ENCODE measurements at regions not wholly inside any gene's neighbourhood (a gene's known extent, or its start where the extent isn't known, plus 50 kb on each side); places are given as distances from the start of the nearest gene placed in this dataset.
"Not testable (repeated sequence)": the region's sequence is repeated elsewhere in the genome, so short reads cannot be mapped to it uniquely, and the experiment has no call there.

DNA sequence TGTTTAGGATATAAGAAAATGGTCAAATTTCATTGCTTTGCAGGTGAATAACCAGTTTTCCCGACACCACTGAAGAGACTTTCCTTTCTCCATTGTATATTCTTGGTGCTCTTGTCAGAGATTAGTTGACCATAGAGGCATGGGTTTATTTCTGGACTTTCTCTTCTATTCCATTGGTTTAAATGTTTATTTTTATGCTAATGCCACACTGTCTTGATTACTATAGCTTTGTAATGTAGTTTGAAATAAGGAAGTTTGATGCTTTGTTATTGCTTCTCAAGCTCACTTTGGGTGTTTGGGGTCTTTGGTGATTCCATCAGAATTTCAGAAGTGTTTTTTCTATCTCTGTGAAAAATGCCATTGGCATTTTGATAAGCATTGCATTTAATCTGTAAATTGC, 190.0 kb upstream of the SPRY2 start:
- Histone ChIP-seq H3K9me3 (ENCODE audit: control insufficient read depth, insufficient read depth, low read length) (no peaks in the 10 kb centered on the region), H3K27me3 (ENCODE audit: control insufficient read depth, insufficient read depth, low read length) (no peaks in the 10 kb centered on the region), H3K4me3 (ENCODE audit: low read depth, low read length) (no peak overlapping the region), H3K9ac (ENCODE audit: low read depth, low read length) (no peak overlapping the region), H3K4me1 (ENCODE audit: control insufficient read depth, insufficient read depth, low read length) (no peaks in the 10 kb centered on the region), H3K36me3 (ENCODE audit: control insufficient read depth, insufficient read depth, low read length) (no peaks in the 10 kb centered on the region)

DNA sequence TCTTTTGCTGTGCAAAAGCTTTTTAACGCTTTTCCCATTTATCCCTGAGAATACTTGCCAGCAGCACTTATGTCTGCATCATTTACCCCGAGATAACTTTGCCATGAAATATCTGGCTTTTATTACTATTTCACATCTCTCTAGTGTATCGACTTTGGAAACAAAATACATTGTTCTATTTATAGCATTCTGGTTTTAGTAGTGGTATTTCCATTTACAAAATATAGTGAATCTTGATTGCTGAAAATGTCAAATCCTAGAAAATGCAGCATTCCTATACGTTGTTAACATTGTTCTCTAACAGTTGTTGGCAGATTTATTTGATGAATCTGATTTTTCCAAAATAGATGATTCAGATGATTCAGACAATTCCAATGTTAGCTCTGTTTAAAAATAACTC, 189.3 kb upstream of the SPRY2 start:
- H3K4me3 ChIP-seq (ENCODE audit: low read depth, low read length): no peak overlapping the region
- no peak overlapping the region for H3K9ac ChIP-seq (ENCODE audit: low read depth, low read length)
- H3K4me1 ChIP-seq (ENCODE audit: control insufficient read depth, insufficient read depth, low read length): no peaks in the 10 kb centered on the region

DNA sequence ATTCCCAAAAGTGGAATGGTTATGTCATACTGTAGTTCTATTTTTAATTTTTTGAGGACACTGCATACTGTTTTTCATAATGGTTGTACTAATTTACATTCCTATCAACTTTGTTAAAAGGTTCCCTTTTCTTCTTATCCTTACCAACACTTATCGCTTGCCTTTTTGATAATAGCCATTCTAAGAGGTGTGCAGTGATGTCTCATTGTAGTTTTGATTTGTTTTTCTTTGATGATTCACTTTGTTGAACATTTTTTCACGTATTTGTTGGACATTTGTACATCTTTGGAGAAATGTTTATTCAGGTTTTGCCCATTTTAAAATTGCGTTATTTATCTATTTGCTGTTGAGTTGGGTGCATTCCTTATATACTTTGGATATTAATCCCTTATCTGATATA, 188.8 kb upstream of the SPRY2 start:
- Histone ChIP-seq H3K4me1 (ENCODE audit: control insufficient read depth, insufficient read depth, low read length) (no peaks in the 10 kb centered on the region), H3K9me3 (ENCODE audit: control insufficient read depth, insufficient read depth, low read length) (no peaks in the 10 kb centered on the region), H3K4me3 (ENCODE audit: low read depth, low read length) (no peak overlapping the region), H3K9ac (ENCODE audit: low read depth, low read length) (no peak overlapping the region), H3K36me3 (ENCODE audit: control insufficient read depth, insufficient read depth, low read length) (no peaks in the 10 kb centered on the region), H3K27me3 (ENCODE audit: control insufficient read depth, insufficient read depth, low read length) (no peaks in the 10 kb centered on the region)

More for the DNA sequence above, 189.3 kb upstream of the SPRY2 start:
- no peaks in the 10 kb centered on the region for H3K27me3 ChIP-seq (ENCODE audit: control insufficient read depth, insufficient read depth, low read length)
- H3K9me3 ChIP-seq (ENCODE audit: control insufficient read depth, insufficient read depth, low read length): no peaks in the 10 kb centered on the region
- no peaks in the 10 kb centered on the region for H3K36me3 ChIP-seq (ENCODE audit: control insufficient read depth, insufficient read depth, low read length)

DNA sequence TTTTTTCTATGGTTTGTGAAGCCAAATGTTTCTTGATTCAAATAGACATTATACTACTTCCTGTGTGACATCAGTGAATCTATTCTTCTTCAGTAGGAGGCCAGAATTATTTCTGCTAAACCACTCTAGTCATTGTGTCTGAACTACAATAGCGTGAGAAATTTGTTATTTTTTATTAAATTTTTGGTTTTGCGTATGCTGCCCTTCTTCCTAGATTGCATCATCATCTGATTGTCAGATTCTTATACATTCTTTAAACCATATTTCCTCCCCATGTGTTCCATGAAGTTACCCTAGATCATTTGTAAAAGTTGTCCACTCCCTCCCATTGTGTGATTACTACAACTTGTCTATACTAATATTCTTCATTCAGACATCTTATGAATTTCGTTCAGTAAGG, 187.8 kb upstream of the SPRY2 start:
- H3K4me1 ChIP-seq (ENCODE audit: control insufficient read depth, insufficient read depth, low read length): no peaks in the 10 kb centered on the region
- no peaks in the 10 kb centered on the region for H3K27me3 ChIP-seq (ENCODE audit: control insufficient read depth, insufficient read depth, low read length)
- H3K9ac ChIP-seq (ENCODE audit: low read depth, low read length): no peak overlapping the region
- H3K4me3 ChIP-seq (ENCODE audit: low read depth, low read length): no peak overlapping the region
- H3K9me3 ChIP-seq (ENCODE audit: control insufficient read depth, insufficient read depth, low read length): no peaks in the 10 kb centered on the region
- no peaks in the 10 kb centered on the region for H3K36me3 ChIP-seq (ENCODE audit: control insufficient read depth, insufficient read depth, low read length)

DNA sequence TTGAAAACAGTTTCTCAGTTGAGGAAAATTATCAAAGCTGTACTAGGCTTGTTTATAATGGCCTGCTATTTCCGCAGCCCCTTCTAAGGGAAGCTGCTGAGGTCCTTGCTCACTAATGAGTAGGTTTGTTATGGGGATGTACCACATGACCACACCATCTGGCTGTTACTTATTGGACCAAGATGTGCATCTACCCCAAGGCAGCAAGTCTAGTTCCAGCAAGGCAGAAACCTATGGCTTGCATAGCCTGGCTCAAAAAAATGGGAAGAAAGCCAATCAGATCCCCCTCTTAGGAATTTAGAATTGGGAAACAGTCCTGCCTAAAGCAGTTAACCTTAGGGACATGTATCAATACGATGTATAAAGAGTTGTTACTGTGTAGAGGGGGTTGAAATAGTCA, 186.5 kb upstream of the SPRY2 start:
- Histone ChIP-seq H3K27me3 (ENCODE audit: control insufficient read depth, insufficient read depth, low read length) (no peaks in the 10 kb centered on the region), H3K9me3 (ENCODE audit: control insufficient read depth, insufficient read depth, low read length) (no peaks in the 10 kb centered on the region), H3K4me3 (ENCODE audit: low read depth, low read length) (no peak overlapping the region), H3K36me3 (ENCODE audit: control insufficient read depth, insufficient read depth, low read length) (no peaks in the 10 kb centered on the region), H3K4me1 (ENCODE audit: control insufficient read depth, insufficient read depth, low read length) (no peaks in the 10 kb centered on the region), H3K9ac (ENCODE audit: low read depth, low read length) (no peak overlapping the region)

DNA sequence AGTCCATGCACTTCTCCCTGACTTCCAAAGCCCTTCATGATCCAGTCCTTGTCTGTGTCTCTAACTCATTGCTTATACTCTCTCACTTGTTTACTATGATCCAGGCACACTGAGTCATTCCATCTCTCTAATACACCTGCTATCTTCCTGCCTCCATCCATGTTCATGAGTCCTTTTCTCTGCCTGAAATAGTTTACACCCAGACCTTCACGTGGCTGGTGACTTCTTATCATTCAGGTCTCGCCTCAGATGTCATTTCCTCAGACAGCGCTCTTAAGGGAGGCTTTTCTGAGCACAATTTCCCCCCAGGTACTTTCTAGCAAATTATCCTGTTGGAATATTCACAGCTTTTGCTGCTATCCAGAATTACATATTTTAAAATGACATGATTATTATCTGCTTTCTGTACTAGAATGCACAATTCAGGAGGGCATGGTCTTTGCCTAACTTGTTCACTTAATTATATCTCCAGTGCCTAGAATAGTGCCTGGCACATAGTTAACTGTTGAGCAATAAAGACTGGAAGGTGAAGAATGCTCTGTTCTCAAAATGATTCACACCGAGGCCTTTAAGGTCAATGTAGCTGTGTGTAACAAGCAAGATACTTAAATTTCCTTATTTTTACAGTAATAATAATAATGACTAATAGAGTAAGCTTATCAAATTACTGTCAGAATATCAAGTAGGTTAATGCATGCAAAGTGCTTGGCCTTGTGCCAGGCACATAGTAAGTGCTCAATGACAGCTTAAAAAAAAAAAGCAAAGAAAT, 183.7 kb upstream of the SPRY2 start:
- no peak overlapping the region for H3K9ac ChIP-seq (ENCODE audit: low read depth, low read length)
- no peak overlapping the region for H3K4me3 ChIP-seq (ENCODE audit: low read depth, low read length)
- H3K27me3 ChIP-seq (ENCODE audit: control insufficient read depth, insufficient read depth, low read length): no peaks in the 10 kb centered on the region
- no peaks in the 10 kb centered on the region for H3K36me3 ChIP-seq (ENCODE audit: control insufficient read depth, insufficient read depth, low read length)
- H3K4me1 ChIP-seq (ENCODE audit: control insufficient read depth, insufficient read depth, low read length): no peaks in the 10 kb centered on the region
- H3K9me3 ChIP-seq (ENCODE audit: control insufficient read depth, insufficient read depth, low read length): no peaks in the 10 kb centered on the region

DNA sequence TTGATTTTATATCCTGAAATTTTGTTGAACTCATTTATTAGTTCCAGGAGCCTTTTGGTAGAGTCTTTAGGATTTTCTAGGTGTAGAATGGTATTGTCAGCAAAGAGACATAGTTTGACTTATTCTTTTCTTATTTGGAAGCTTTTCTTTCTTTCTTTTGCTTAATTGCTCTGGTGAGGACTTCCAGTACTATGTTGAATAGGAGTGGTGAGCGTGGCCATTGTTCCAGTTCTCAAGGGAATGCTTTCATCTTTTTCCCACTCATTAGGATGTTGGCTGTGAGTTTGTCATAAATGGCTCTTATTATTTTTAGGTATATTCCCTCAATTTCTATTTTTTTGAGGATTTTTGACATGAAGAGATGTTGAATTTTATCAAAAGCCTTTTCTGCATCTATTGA, 182.2 kb upstream of the SPRY2 start:
- H3K27me3 ChIP-seq (ENCODE audit: control insufficient read depth, insufficient read depth, low read length): no peaks in the 10 kb centered on the region
- H3K9me3 ChIP-seq (ENCODE audit: control insufficient read depth, insufficient read depth, low read length): no peaks in the 10 kb centered on the region
- H3K4me3 ChIP-seq (ENCODE audit: low read depth, low read length): no peak overlapping the region
- H3K4me1 ChIP-seq (ENCODE audit: control insufficient read depth, insufficient read depth, low read length): no peaks in the 10 kb centered on the region
- H3K9ac ChIP-seq (ENCODE audit: low read depth, low read length): no peak overlapping the region
- no peaks in the 10 kb centered on the region for H3K36me3 ChIP-seq (ENCODE audit: control insufficient read depth, insufficient read depth, low read length)

DNA sequence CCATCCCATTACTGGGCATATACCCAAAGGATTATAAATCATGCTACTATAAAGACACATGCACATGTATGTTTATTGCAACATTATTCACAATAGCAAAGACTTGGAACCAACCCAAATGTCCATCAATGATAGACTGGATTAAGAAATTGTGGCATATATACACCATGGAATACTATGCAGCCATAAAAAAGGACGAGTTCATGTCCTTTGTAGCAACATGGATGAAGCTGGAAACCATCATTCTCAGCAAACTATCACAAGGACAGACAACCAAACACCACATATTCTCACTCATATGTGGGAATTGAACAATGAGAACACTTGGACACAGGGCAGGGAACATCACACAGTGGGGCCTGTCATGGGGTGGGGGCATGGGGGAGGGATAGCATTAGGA, 181.5 kb upstream of the SPRY2 start:
- not testable (repeated sequence) for H3K9me3 ChIP-seq (ENCODE audit: control insufficient read depth, insufficient read depth, low read length); H3K4me3 ChIP-seq (ENCODE audit: low read depth, low read length); H3K36me3 ChIP-seq (ENCODE audit: control insufficient read depth, insufficient read depth, low read length); H3K27me3 ChIP-seq (ENCODE audit: control insufficient read depth, insufficient read depth, low read length); H3K4me1 ChIP-seq (ENCODE audit: control insufficient read depth, insufficient read depth, low read length); H3K9ac ChIP-seq (ENCODE audit: low read depth, low read length)

DNA sequence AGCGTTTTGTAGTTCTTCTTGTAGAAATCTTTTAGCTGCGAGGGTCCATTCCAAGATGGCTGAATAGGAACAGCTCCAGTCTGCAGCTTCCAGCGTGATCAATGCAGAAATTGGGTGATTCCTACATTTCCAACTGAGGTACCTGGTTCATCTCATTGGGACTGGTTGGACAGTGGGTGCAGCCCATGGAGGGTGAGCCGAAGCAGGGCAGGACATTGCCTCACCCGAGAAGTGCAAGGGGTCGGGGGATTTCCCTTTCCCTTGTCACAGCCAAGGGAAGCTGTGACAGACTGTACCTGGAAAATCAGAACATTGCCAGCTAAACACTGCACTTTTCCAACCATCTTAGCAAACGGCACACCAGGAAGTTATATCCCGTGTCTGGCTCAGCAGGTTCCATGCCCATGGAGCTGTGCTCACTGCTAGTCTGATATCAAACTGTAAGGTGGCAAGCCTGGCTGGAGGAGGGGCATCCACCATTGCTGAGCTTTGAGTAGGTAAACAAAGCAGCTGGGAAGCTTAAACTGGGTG, 176.0 kb upstream of the SPRY2 start:
- peaks cover 2% of the 10 kb centered on the region for H3K9me3 ChIP-seq (ENCODE audit: control insufficient read depth, insufficient read depth, low read length)
- no peaks in the 10 kb centered on the region for H3K36me3 ChIP-seq (ENCODE audit: control insufficient read depth, insufficient read depth, low read length)
- no peaks in the 10 kb centered on the region for H3K4me1 ChIP-seq (ENCODE audit: control insufficient read depth, insufficient read depth, low read length)
- no peak overlapping the region for H3K4me3 ChIP-seq (ENCODE audit: low read depth, low read length)
- H3K27me3 ChIP-seq (ENCODE audit: control insufficient read depth, insufficient read depth, low read length): no peaks in the 10 kb centered on the region
- H3K9ac ChIP-seq (ENCODE audit: low read depth, low read length): no peak overlapping the region

DNA sequence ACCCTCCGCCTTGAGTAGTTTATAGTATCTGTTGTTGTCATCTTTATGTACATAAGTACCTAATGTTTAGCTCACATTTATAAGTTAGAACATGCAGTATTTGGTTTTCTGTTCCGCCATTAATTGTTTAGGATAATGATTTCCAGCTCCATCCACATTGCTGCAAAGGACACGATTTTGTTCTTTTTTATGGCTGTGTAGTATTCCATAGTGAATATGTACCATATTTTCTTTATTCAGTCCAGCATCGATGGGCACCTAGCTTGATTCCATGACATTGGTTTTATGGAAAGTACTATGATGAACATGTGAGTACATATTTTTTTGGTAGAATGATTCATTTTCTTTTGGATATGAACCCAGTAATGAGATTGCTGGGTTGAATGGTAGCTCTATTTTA, 174.4 kb upstream of the SPRY2 start:
- no peak overlapping the region for H3K4me3 ChIP-seq (ENCODE audit: low read depth, low read length)
- H3K4me1 ChIP-seq (ENCODE audit: control insufficient read depth, insufficient read depth, low read length): no peaks in the 10 kb centered on the region
- H3K9me3 ChIP-seq (ENCODE audit: control insufficient read depth, insufficient read depth, low read length): peaks cover 2% of the 10 kb centered on the region
- H3K36me3 ChIP-seq (ENCODE audit: control insufficient read depth, insufficient read depth, low read length): no peaks in the 10 kb centered on the region
- no peaks in the 10 kb centered on the region for H3K27me3 ChIP-seq (ENCODE audit: control insufficient read depth, insufficient read depth, low read length)
- no peak overlapping the region for H3K9ac ChIP-seq (ENCODE audit: low read depth, low read length)

DNA sequence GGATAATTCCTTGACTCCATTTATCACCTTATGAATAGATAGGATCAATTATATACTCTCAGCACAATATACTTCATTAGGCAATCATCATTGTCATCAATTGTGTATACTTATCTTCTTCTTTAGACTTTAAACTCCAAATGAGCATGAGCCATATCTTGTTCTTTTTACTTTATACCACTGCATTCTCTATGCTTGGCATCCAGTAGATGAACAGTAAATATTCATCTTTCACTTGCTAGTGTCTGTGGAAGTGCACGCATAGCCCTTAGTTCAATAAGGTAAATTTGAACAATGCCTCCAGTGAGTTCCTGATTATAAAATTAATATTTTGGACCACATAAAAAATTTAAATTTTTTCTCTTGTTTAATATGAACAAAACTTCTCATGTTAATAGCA, 172.3 kb upstream of the SPRY2 start:
- H3K9ac ChIP-seq (ENCODE audit: low read depth, low read length): no peak overlapping the region
- no peaks in the 10 kb centered on the region for H3K36me3 ChIP-seq (ENCODE audit: control insufficient read depth, insufficient read depth, low read length)
- H3K4me1 ChIP-seq (ENCODE audit: control insufficient read depth, insufficient read depth, low read length): no peaks in the 10 kb centered on the region
- H3K4me3 ChIP-seq (ENCODE audit: low read depth, low read length): no peak overlapping the region
- peaks cover 2% of the 10 kb centered on the region for H3K9me3 ChIP-seq (ENCODE audit: control insufficient read depth, insufficient read depth, low read length)
- H3K27me3 ChIP-seq (ENCODE audit: control insufficient read depth, insufficient read depth, low read length): no peaks in the 10 kb centered on the region

DNA sequence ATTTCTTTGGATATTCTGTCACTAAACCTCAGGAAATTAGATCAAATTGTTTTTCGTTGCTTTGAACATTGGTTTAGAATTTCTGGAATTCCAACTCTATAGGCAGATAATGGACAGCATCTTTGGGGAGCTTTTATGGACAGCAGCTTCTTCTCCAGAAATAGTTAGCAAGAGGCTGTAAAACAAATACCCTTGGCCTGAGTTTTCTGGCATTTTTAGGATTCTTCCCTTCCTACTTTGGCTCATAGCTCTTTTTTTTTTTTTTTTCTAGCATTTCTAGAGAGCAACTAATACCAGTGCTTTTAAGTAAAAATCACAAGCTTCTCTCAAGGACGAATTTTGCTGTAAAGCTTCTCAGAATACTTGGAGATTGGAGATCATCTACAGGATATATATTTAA, 169.8 kb upstream of the SPRY2 start:
- no peak overlapping the region for H3K9ac ChIP-seq (ENCODE audit: low read depth, low read length)
- no peak overlapping the region for H3K4me3 ChIP-seq (ENCODE audit: low read depth, low read length)
- no peaks in the 10 kb centered on the region for H3K9me3 ChIP-seq (ENCODE audit: control insufficient read depth, insufficient read depth, low read length)
- H3K36me3 ChIP-seq (ENCODE audit: control insufficient read depth, insufficient read depth, low read length): no peaks in the 10 kb centered on the region
- H3K27me3 ChIP-seq (ENCODE audit: control insufficient read depth, insufficient read depth, low read length): no peaks in the 10 kb centered on the region
- no peaks in the 10 kb centered on the region for H3K4me1 ChIP-seq (ENCODE audit: control insufficient read depth, insufficient read depth, low read length)
